ENCODE measurements at regions not wholly inside any gene's neighbourhood (a gene's known extent, or its start where the extent isn't known, plus 50 kb on each side); places are given as distances from the start of the nearest gene placed in this dataset.

- no peak overlapping the region for H3K4me2 ChIP-seq
- TF ChIP-seq, protein P1, sequence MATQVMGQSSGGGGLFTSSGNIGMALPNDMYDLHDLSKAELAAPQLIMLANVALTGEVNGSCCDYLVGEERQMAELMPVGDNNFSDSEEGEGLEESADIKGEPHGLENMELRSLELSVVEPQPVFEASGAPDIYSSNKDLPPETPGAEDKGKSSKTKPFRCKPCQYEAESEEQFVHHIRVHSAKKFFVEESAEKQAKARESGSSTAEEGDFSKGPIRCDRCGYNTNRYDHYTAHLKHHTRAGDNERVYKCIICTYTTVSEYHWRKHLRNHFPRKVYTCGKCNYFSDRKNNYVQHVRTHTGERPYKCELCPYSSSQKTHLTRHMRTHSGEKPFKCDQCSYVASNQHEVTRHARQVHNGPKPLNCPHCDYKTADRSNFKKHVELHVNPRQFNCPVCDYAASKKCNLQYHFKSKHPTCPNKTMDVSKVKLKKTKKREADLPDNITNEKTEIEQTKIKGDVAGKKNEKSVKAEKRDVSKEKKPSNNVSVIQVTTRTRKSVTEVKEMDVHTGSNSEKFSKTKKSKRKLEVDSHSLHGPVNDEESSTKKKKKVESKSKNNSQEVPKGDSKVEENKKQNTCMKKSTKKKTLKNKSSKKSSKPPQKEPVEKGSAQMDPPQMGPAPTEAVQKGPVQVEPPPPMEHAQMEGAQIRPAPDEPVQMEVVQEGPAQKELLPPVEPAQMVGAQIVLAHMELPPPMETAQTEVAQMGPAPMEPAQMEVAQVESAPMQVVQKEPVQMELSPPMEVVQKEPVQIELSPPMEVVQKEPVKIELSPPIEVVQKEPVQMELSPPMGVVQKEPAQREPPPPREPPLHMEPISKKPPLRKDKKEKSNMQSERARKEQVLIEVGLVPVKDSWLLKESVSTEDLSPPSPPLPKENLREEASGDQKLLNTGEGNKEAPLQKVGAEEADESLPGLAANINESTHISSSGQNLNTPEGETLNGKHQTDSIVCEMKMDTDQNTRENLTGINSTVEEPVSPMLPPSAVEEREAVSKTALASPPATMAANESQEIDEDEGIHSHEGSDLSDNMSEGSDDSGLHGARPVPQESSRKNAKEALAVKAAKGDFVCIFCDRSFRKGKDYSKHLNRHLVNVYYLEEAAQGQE (IDR thresholded peaks at IDR 0.05): no peak
- no peak for TF ChIP-seq HEYL (CRISPR knock-in tag; IDR thresholded peaks at IDR 0.05)
- TF ChIP-seq EHF (CRISPR knock-in tag; IDR thresholded peaks at IDR 0.05): no peak
- TF ChIP-seq FOXS1 (CRISPR knock-in tag; IDR thresholded peaks at IDR 0.05): no peak
- no peak for TF ChIP-seq KDM1A (IDR thresholded peaks at IDR 0.05; ENCODE audit: low read depth)
- TF ChIP-seq TFCP2L1 (CRISPR knock-in tag; IDR thresholded peaks at IDR 0.05): no peak
- no peak for TF ChIP-seq RFX5 (IDR thresholded peaks at IDR 0.05)
- TF ChIP-seq, protein P2, sequence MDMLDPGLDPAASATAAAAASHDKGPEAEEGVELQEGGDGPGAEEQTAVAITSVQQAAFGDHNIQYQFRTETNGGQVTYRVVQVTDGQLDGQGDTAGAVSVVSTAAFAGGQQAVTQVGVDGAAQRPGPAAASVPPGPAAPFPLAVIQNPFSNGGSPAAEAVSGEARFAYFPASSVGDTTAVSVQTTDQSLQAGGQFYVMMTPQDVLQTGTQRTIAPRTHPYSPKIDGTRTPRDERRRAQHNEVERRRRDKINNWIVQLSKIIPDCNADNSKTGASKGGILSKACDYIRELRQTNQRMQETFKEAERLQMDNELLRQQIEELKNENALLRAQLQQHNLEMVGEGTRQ (IDR thresholded peaks at IDR 0.05): no peak
- no peak for TF ChIP-seq KDM5A (IDR thresholded peaks at IDR 0.05)
- TF ChIP-seq MAZ (IDR thresholded peaks at IDR 0.05; ENCODE audit: borderline replicate concordance, low read depth, low read length): no peak
- H3K9me3 ChIP-seq: no peaks in the 10 kb centered on the region
- POLR2A ChIA-PET: no interaction called here
- no peak overlapping the region for H3K27ac ChIP-seq
- WGBS (ENCODE audit: missing lambda C conversion rate): 11% methylated on average over 2 of the region's 2 CpGs
- no peak for ATAC-seq
- CTCF ChIA-PET: no interaction called here
- H3K4me3 ChIP-seq: no peak overlapping the region
- no peaks in the 10 kb centered on the region for H3K4me1 ChIP-seq
- DNase-seq (ENCODE audit: low read depth in 1 of 2, low spot score in 1 of 2): no peak
- FAIRE-seq: no peak
These were observed 299.2 kb upstream of the SKOR2 start for GRCh38 chr18:47550611-47551010.

GRCh38 chr18:47549021-47549540, 297.6 kb upstream of the SKOR2 start:
- ChIA-PET POLR2A (no interaction called here), CTCF (no interaction called here)
- DNase-seq (ENCODE audit: low read depth in 1 of 2, low spot score in 1 of 2): no peak
- ATAC-seq: no peak
- Histone ChIP-seq H3K4me2 (no peak overlapping the region), H3K4me1 (no peaks in the 10 kb centered on the region), H3K27ac (no peak overlapping the region), H3K9me3 (no peaks in the 10 kb centered on the region), H3K4me3 (no peak overlapping the region)
- WGBS (ENCODE audit: missing lambda C conversion rate): 0% methylated on average over 2 of the region's 2 CpGs
- no peak for FAIRE-seq
- TF ChIP-seq CBX2 (IDR thresholded peaks at IDR 0.05; ENCODE audit: borderline replicate concordance, low read depth): no peak
- no peak for TF ChIP-seq CTCF (IDR thresholded peaks at IDR 0.05)
- TF ChIP-seq MAX (IDR thresholded peaks at IDR 0.05): no peak
- TF ChIP-seq KDM1A (IDR thresholded peaks at IDR 0.05; ENCODE audit: low read depth): no peak
- TF ChIP-seq SREBF2 (IDR thresholded peaks at IDR 0.05): no peak
- TF ChIP-seq HEYL (CRISPR knock-in tag; IDR thresholded peaks at IDR 0.05): no peak
- no peak for TF ChIP-seq ESRRA (IDR thresholded peaks at IDR 0.05; ENCODE audit: borderline replicate concordance, low read length)
- TF ChIP-seq TP53 (CRISPR knock-in tag; IDR thresholded peaks at IDR 0.05): no peak
- TF ChIP-seq FOSB (CRISPR knock-in tag; IDR thresholded peaks at IDR 0.05): no peak
- TF ChIP-seq ATOH8 (CRISPR knock-in tag; IDR thresholded peaks at IDR 0.05; ENCODE audit: low read depth): no peak
- no peak for TF ChIP-seq GATA3 (IDR thresholded peaks at IDR 0.05; ENCODE audit: borderline replicate concordance)
- no peak for TF ChIP-seq MYC (IDR thresholded peaks at IDR 0.05; ENCODE audit: borderline replicate concordance, low read length)
- TF ChIP-seq POLR2AphosphoS2 (conservative IDR thresholded peaks at IDR 0.05; ENCODE audit: low read length): no peak
- no peak for TF ChIP-seq HDAC2 (IDR thresholded peaks at IDR 0.05)
- TF ChIP-seq PBX3 (IDR thresholded peaks at IDR 0.05): no peak
- no peak for TF ChIP-seq ZFP36 (IDR thresholded peaks at IDR 0.05; ENCODE audit: borderline replicate concordance, partially characterized antibody)

Measured in A549 (cell line).